Ishikawa (cell line): ENCODE measurements at regions not wholly inside any gene's neighbourhood (a gene's known extent, or its start where the extent isn't known, plus 50 kb on each side); places are given as distances from the start of the nearest gene placed in this dataset.

Source experiments
- CEBPB ChIP-seq: IDR thresholded peaks from 2 replicates; pipeline ENCODE4 v1.6.1; 2012
- EGR1 ChIP-seq: IDR thresholded peaks from 2 replicates; pipeline ENCODE4 v1.6.1; 2012
- EP300 ChIP-seq: IDR thresholded peaks from 2 replicates; pipeline ENCODE4 v1.6.1; 2012; ENCODE audit warnings: borderline replicate concordance
- FOXM1 ChIP-seq: IDR thresholded peaks from 2 replicates; pipeline ENCODE4 v1.6.1; 2012; ENCODE audit warnings: low read depth, borderline replicate concordance
- NFIC ChIP-seq: IDR thresholded peaks from 2 replicates; pipeline ENCODE4 v1.6.1; 2012
- RAD21 ChIP-seq: IDR thresholded peaks from 2 replicates; pipeline ENCODE4 v1.6.1; 2012; ENCODE audit warnings: low read depth
- TCF12 ChIP-seq: IDR thresholded peaks from 2 replicates; pipeline ENCODE4 v1.6.1; 2012; ENCODE audit warnings: low read depth
- TEAD4 ChIP-seq: IDR thresholded peaks from 2 replicates; pipeline ENCODE4 v1.6.1; 2012
- YY1 ChIP-seq: IDR thresholded peaks from 2 replicates; pipeline ENCODE4 v1.6.1; 2012; ENCODE audit warnings: low read depth
- ZBTB7A ChIP-seq: IDR thresholded peaks from 2 replicates; pipeline ENCODE4 v1.6.1; 2012; ENCODE audit warnings: low read depth
- TF ChIP-seq, protein P1 (sequence below): IDR thresholded peaks from 2 replicates; pipeline ENCODE4 v1.6.1; 2012
- TF ChIP-seq, protein P2 (sequence below): IDR thresholded peaks from 2 replicates; pipeline ENCODE4 v1.6.1; 2012; ENCODE audit warnings: low read depth, mild to moderate bottlenecking
- TF ChIP-seq, protein P3 (sequence below): IDR thresholded peaks from 2 replicates; pipeline ENCODE4 v1.6.1; 2012

DNA sequence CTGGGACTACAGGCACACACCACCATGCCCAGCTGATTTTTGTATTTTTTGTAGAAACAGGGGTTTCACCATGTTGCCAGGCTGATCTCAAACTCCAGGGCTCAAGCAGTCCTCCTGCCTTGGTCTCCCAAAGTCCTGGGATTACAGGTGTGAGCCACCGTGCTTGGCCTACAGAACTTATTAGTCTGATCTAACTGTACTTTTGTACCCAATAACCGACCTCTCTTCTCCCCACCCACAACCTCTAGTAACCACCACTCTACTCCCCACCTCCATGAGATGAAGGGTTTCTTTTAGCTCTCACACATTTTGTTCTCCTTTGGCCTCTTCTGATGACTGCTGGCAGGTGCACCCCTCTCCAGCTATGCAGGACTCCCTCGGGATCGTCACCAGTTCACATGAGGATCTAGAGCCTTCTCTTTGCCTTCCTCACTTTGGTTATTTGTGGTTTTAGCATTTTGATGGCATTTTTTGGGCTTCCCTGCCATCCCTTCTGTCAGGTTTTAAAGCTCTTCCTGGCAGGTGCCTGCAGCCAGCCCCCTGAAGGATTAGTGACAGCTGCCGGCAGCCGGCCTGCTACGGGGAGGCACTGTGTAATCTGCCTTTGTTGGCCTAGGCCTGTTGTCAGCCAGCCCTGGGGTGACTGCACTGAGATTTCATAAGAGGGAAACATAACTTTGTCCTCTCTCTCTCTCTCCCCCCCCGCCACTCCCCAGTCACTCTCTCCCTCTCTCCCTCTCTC lies 99.8 kb upstream of the ATP1A1 start:
- no peak for TF ChIP-seq FOXM1
- no peak for TF ChIP-seq CEBPB
- no peak for TF ChIP-seq EP300
- no peak for TF ChIP-seq RAD21
- no peak for TF ChIP-seq ZBTB7A
- no peak for TF ChIP-seq TCF12
- TF ChIP-seq, protein P1, sequence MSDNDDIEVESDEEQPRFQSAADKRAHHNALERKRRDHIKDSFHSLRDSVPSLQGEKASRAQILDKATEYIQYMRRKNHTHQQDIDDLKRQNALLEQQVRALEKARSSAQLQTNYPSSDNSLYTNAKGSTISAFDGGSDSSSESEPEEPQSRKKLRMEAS: no peak
- no peak for TF ChIP-seq TEAD4
- TF ChIP-seq NFIC: no peak
- no peak for TF ChIP-seq YY1
- no peak for TF ChIP-seq EGR1
- TF ChIP-seq, protein P2, sequence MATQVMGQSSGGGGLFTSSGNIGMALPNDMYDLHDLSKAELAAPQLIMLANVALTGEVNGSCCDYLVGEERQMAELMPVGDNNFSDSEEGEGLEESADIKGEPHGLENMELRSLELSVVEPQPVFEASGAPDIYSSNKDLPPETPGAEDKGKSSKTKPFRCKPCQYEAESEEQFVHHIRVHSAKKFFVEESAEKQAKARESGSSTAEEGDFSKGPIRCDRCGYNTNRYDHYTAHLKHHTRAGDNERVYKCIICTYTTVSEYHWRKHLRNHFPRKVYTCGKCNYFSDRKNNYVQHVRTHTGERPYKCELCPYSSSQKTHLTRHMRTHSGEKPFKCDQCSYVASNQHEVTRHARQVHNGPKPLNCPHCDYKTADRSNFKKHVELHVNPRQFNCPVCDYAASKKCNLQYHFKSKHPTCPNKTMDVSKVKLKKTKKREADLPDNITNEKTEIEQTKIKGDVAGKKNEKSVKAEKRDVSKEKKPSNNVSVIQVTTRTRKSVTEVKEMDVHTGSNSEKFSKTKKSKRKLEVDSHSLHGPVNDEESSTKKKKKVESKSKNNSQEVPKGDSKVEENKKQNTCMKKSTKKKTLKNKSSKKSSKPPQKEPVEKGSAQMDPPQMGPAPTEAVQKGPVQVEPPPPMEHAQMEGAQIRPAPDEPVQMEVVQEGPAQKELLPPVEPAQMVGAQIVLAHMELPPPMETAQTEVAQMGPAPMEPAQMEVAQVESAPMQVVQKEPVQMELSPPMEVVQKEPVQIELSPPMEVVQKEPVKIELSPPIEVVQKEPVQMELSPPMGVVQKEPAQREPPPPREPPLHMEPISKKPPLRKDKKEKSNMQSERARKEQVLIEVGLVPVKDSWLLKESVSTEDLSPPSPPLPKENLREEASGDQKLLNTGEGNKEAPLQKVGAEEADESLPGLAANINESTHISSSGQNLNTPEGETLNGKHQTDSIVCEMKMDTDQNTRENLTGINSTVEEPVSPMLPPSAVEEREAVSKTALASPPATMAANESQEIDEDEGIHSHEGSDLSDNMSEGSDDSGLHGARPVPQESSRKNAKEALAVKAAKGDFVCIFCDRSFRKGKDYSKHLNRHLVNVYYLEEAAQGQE: no peak
- TF ChIP-seq, protein P3, sequence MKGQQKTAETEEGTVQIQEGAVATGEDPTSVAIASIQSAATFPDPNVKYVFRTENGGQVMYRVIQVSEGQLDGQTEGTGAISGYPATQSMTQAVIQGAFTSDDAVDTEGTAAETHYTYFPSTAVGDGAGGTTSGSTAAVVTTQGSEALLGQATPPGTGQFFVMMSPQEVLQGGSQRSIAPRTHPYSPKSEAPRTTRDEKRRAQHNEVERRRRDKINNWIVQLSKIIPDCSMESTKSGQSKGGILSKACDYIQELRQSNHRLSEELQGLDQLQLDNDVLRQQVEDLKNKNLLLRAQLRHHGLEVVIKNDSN: no peak
